ENCODE measurements at regions not wholly inside any gene's neighbourhood (a gene's known extent, or its start where the extent isn't known, plus 50 kb on each side); places are given as distances from the start of the nearest gene placed in this dataset.
A peak's percentile ranks its signal among the peaks of the same experiment; 100 is the strongest.

- TF ChIP-seq GTF3A (CRISPR knock-in tag; conservative IDR thresholded peaks at IDR 0.05) (no peak), BRF2 (CRISPR knock-in tag; IDR thresholded peaks at IDR 0.05) (no peak), GABPB1 (CRISPR knock-in tag; IDR thresholded peaks at IDR 0.05) (no peak), ARID2 (CRISPR knock-in tag; IDR thresholded peaks at IDR 0.05; ENCODE audit: borderline replicate concordance) (no peak), TEAD3 (CRISPR knock-in tag; optimal IDR thresholded peaks at IDR 0.05; ENCODE audit: borderline replicate concordance) (peak; percentile 17), ZNF563 (CRISPR knock-in tag; IDR thresholded peaks at IDR 0.05) (no peak), ZFP37 (CRISPR knock-in tag; IDR thresholded peaks at IDR 0.05; ENCODE audit: borderline replicate concordance) (no peak), ATF1 (CRISPR knock-in tag; IDR thresholded peaks at IDR 0.05) (no peak), HOXA3 (CRISPR knock-in tag; IDR thresholded peaks at IDR 0.05) (no peak), ZNF713 (CRISPR knock-in tag; IDR thresholded peaks at IDR 0.05) (no peak), ZNF501 (CRISPR knock-in tag; IDR thresholded peaks at IDR 0.05) (0 out of 2 replicates have a peak, but pooled peaks have one; percentile 22), GMEB2 (CRISPR knock-in tag; IDR thresholded peaks at IDR 0.05; ENCODE audit: low read depth) (no peak), ZNF24 (IDR thresholded peaks at IDR 0.05) (no peak), PHF21A (CRISPR knock-in tag; IDR thresholded peaks at IDR 0.05) (no peak), FOSL2 (CRISPR knock-in tag; IDR thresholded peaks at IDR 0.05) (peak; percentile 40; the same call in 1 of the 2 replicates), MAFK (conservative IDR thresholded peaks at IDR 0.05 in 1 of 2, IDR thresholded peaks at IDR 0.05 in 1 of 2; ENCODE audit: low read length in 2 of 2) (peak; percentile 22 to 24; a peak in 2 of 4 replicates), PITX1 (CRISPR knock-in tag; IDR thresholded peaks at IDR 0.05) (no peak), NFKBIZ (CRISPR knock-in tag; IDR thresholded peaks at IDR 0.05) (no peak), CC2D1A (CRISPR knock-in tag; IDR thresholded peaks at IDR 0.05) (no peak), SMYD3 (CRISPR knock-in tag; IDR thresholded peaks at IDR 0.05) (no peak), ESRRA (CRISPR knock-in tag; IDR thresholded peaks at IDR 0.05; ENCODE audit: low read depth) (no peak), STAT5B (CRISPR knock-in tag; IDR thresholded peaks at IDR 0.05) (no peak), DPF2 (CRISPR knock-in tag; IDR thresholded peaks at IDR 0.05; ENCODE audit: borderline replicate concordance, low read depth) (no peak), SMARCC2 (IDR thresholded peaks at IDR 0.05) (no peak), ZNF274 (CRISPR knock-in tag; IDR thresholded peaks at IDR 0.05) (no peak), HNRNPL (IDR thresholded peaks at IDR 0.05; ENCODE audit: low read depth, low read length) (no peak), THRA (CRISPR knock-in tag; IDR thresholded peaks at IDR 0.05; ENCODE audit: borderline replicate concordance) (no peak), GFI1 (CRISPR knock-in tag; IDR thresholded peaks at IDR 0.05; ENCODE audit: borderline replicate concordance) (no peak)
Observed at GRCh38 chr6:44041461-44042260, 85.6 kb downstream of the MRPL14 start (continued).
